DLD1 (cell line): ENCODE measurements at regions not wholly inside any gene's neighbourhood (a gene's known extent, or its start where the extent isn't known, plus 50 kb on each side); places are given as distances from the start of the nearest gene placed in this dataset.

Source experiments
- in situ Hi-C: cut with HindIII; loops from 2 replicates; pipeline ENCODE4 v1.10.0; 2017; ENCODE audit warnings: low sequenced_read_pairs

- in situ Hi-C loops: no loop called here
These were observed 308.3 kb upstream of the SLC8A1 start for GRCh38 chr2:40760071-40760666.

- in situ Hi-C loops: no loop called here
These were observed 321.4 kb upstream of the SLC8A1 start for GRCh38 chr2:40773291-40773690.

GRCh38 chr2:40783704-40784103 lies 331.8 kb upstream of the SLC8A1 start:
- in situ Hi-C loops: no loop called here

- in situ Hi-C loops: no loop called here
These were observed 334.7 kb upstream of the SLC8A1 start for GRCh38 chr2:40786636-40787035.

- in situ Hi-C loops: no loop called here
These were observed 345.2 kb upstream of the SLC8A1 start for GRCh38 chr2:40797120-40797519.

GRCh38 chr2:40803900-40804299 lies 352.0 kb upstream of the SLC8A1 start:
- in situ Hi-C loops: no loop called here

- in situ Hi-C loops: no loop called here
These were observed 357.3 kb upstream of the SLC8A1 start for GRCh38 chr2:40809156-40809555.

GRCh38 chr2:40814616-40815015 lies 362.7 kb upstream of the SLC8A1 start:
- in situ Hi-C loops: no loop called here

GRCh38 chr2:40820319-40820718 lies 368.4 kb upstream of the SLC8A1 start:
- in situ Hi-C loops: no loop called here

GRCh38 chr2:40823478-40823877 lies 371.6 kb upstream of the SLC8A1 start:
- in situ Hi-C loops: no loop called here

- in situ Hi-C loops: no loop called here
These were observed 372.4 kb upstream of the SLC8A1 start for GRCh38 chr2:40824278-40824677.

- in situ Hi-C loops: no loop called here
These were observed 375.5 kb upstream of the SLC8A1 start for GRCh38 chr2:40827392-40827791.

GRCh38 chr2:40831321-40831873 lies 379.5 kb upstream of the SLC8A1 start:
- in situ Hi-C loops: no loop called here

- in situ Hi-C loops: no loop called here
These were observed 390.0 kb upstream of the SLC8A1 start for GRCh38 chr2:40841856-40842255.

GRCh38 chr2:40844353-40845277 lies 392.7 kb upstream of the SLC8A1 start:
- in situ Hi-C loops: no loop called here

GRCh38 chr2:40851661-40852060 lies 399.8 kb upstream of the SLC8A1 start:
- in situ Hi-C loops: no loop called here

GRCh38 chr2:40859617-40860016 lies 407.7 kb upstream of the SLC8A1 start:
- in situ Hi-C loops: no loop called here

- in situ Hi-C loops: no loop called here
These were observed 415.9 kb upstream of the SLC8A1 start for GRCh38 chr2:40867829-40868228.

- in situ Hi-C loops: no loop called here
These were observed 420.7 kb upstream of the SLC8A1 start for GRCh38 chr2:40872580-40872979.

GRCh38 chr2:40874380-40874779 lies 422.5 kb upstream of the SLC8A1 start:
- in situ Hi-C loops: no loop called here

- in situ Hi-C loops: no loop called here
These were observed 425.9 kb upstream of the SLC8A1 start for GRCh38 chr2:40877734-40878288.

GRCh38 chr2:40879305-40879704 lies 427.4 kb upstream of the SLC8A1 start:
- in situ Hi-C loops: no loop called here
